CD4-positive, alpha-beta T cell (primary cell): ENCODE measurements at regions not wholly inside any gene's neighbourhood (a gene's known extent, or its start where the extent isn't known, plus 50 kb on each side); places are given as distances from the start of the nearest gene placed in this dataset.

Source experiments
- ATAC-seq: fragments of 200-7000 bp; cut with Tn5 transposase; one replicate; pipeline ENCODE4 v1.10.0; 2022; ENCODE audit warnings: mild to moderate bottlenecking; ENCODE audit not compliant: poor library complexity
- CTCF ChIA-PET: fragments of 350-600 bp; sonication (Branson Sonifier 250); formaldehyde crosslinking; loops from one replicate; lab custom pipeline; 2021; ENCODE audit warnings: antibody characterized with exemption, inconsistent platforms; lab: Charles Lee
- POLR2A ChIA-PET: fragments of 350-600 bp; sonication (Branson Sonifier 250); formaldehyde crosslinking; loops from one replicate; lab custom pipeline; 2021; ENCODE audit warnings: antibody characterized with exemption, inconsistent platforms; lab: Charles Lee
- DNase-seq, 14 experiments: peaks; one replicate each; pipeline ENCODE4 v3.0.0-alpha.2; 2013 to 2020; ENCODE audit warnings: mixed read lengths in 2 of 14
- H3K27ac ChIP-seq, 2 donors: one replicate each; pipeline versions ENCODE4 v1.5.1 to v1.7.0; 2013; ENCODE audit warnings: low read length in 2 of 2, low read depth in 1 of 2, mild to moderate bottlenecking in 1 of 2
- H3K27me3 ChIP-seq, 2 experiments: 1 replicate in 1 of 2; 2 replicates in 1 of 2; pipeline versions ENCODE4 v1.6.1 to v1.7.0; 2013; ENCODE audit warnings: low read length in 2 of 2, control low read depth in 1 of 2, mild to moderate bottlenecking in 1 of 2, moderate library complexity in 1 of 2; ENCODE audit not compliant: insufficient read depth in 2 of 2, control insufficient read depth in 1 of 2
- H3K36me3 ChIP-seq: one replicate; pipeline ENCODE4 v1.6.1; 2013; ENCODE audit warnings: low read length, control low read depth; ENCODE audit not compliant: insufficient read depth
- H3K4me1 ChIP-seq: one replicate; pipeline ENCODE4 v1.6.1; 2013; ENCODE audit warnings: low read length, control low read depth; ENCODE audit not compliant: insufficient read depth
- H3K4me3 ChIP-seq: one replicate; pipeline ENCODE4 v1.5.1; 2013; ENCODE audit warnings: mild to moderate bottlenecking, low read length, moderate library complexity
- H3K9me3 ChIP-seq, 2 experiments: 1 replicate in 1 of 2; 2 replicates in 1 of 2; pipeline versions ENCODE4 v1.6.1 to v1.7.0; 2013; ENCODE audit warnings: low read length in 2 of 2, mild to moderate bottlenecking in 2 of 2, control low read depth in 1 of 2, moderate library complexity in 1 of 2; ENCODE audit not compliant: control insufficient read depth in 1 of 2, insufficient read depth in 1 of 2
- H3K27ac Mint-ChIP-seq: one replicate; pipeline ENCODE4 v1.8.0; 2020; ENCODE audit warnings: mixed read lengths
- H3K27me3 Mint-ChIP-seq: one replicate; pipeline ENCODE4 v1.8.0; 2021; ENCODE audit warnings: mixed read lengths
- H3K36me3 Mint-ChIP-seq: one replicate; pipeline ENCODE4 v1.8.0; 2021; ENCODE audit warnings: low read depth, mixed read lengths
- H3K4me1 Mint-ChIP-seq: one replicate; pipeline ENCODE4 v1.8.0; 2021; ENCODE audit warnings: low read depth, mixed read lengths
- H3K4me3 Mint-ChIP-seq: one replicate; pipeline ENCODE4 v1.8.0; 2020; ENCODE audit warnings: mild to moderate bottlenecking, mixed read lengths
- H3K9me3 Mint-ChIP-seq: one replicate; pipeline ENCODE4 v1.8.0; 2020; ENCODE audit warnings: mixed read lengths
- CTCF ChIP-seq: fragments of 200-600 bp; IDR thresholded peaks from one replicate; pipeline ENCODE4 v1.8.0; 2022; ENCODE audit warnings: antibody characterized with exemption, mild to moderate bottlenecking
- intact Hi-C, 2 experiments: fragments of 100-400 bp; cut with DNase I in 1 of 2; cut with micrococcal nuclease in 1 of 2; formaldehyde crosslinking; loops; one replicate each; pipeline versions ENCODE4 v1.15.1 to v1.9.0; 2023 to 2025; cut with DNase I, micrococcal nuclease

GRCh38 chr14:101705733-101706508 is 55.6 kb upstream of the PPP2R5C start:
- H3K36me3 ChIP-seq = no peaks in the 10 kb centered on the region
- peak overlapping the region; percentile 62 to 77 for H3K27ac ChIP-seq
- Mint-ChIP-seq H3K36me3 (no peaks in the 10 kb centered on the region), H3K4me1 (peaks cover 44% of the 10 kb centered on the region), H3K27ac (peak overlapping the region; percentile 92), H3K4me3 (peak overlapping the region; percentile 81), H3K27me3 (no peaks in the 10 kb centered on the region), H3K9me3 (no peaks in the 10 kb centered on the region)
- H3K27me3 ChIP-seq = no peaks in the 10 kb centered on the region
- ATAC-seq = peak; percentile 81
- peak; percentile 49 to 87 (median 66) for DNase-seq
- no peak for TF ChIP-seq CTCF
- no peaks in the 10 kb centered on the region for H3K9me3 ChIP-seq
- H3K4me3 ChIP-seq = peak overlapping the region; percentile 40
- ChIA-PET POLR2A (interaction anchor here (0.6 to 5.2 kb wide), 28 partner anchors 9 to 1628 kb away, joined by 3 to 79 read pairs (median 6); partner anchors contain the start of genes DYNC1H1, EIF5 and PPP2R5C), CTCF (interaction anchor here (0.6 to 3.5 kb wide), 4 partner anchors 16 to 103 kb away, joined by 3 to 72 read pairs (median 22); no protein-coding TSS in a partner anchor)
- peaks cover 47% of the 10 kb centered on the region for H3K4me1 ChIP-seq
- intact Hi-C loops = loop anchor here (2.0 to 10.0 kb wide), 11 partner anchors 33 to 809 kb away; partner anchors contain the start of gene WDR20 (in 1 of the 2)

GRCh38 chr14:101706509-101707067 is 54.9 kb upstream of the PPP2R5C start:
- no peaks in the 10 kb centered on the region for H3K36me3 Mint-ChIP-seq
- Histone ChIP-seq H3K4me1 (peaks cover 52% of the 10 kb centered on the region), H3K27me3 (no peaks in the 10 kb centered on the region), H3K4me3 (no peak overlapping the region), H3K27ac (peak overlapping the region; percentile 62 to 77), H3K36me3 (no peaks in the 10 kb centered on the region), H3K9me3 (no peaks in the 10 kb centered on the region)
- no peak for DNase-seq
- peak overlapping the region; percentile 30 for H3K4me3 Mint-ChIP-seq
- peaks cover 44% of the 10 kb centered on the region for H3K4me1 Mint-ChIP-seq
- H3K27ac Mint-ChIP-seq = peak overlapping the region; percentile 77
- TF ChIP-seq CTCF = no peak
- intact Hi-C loops = loop anchor here (1.0 to 10.0 kb wide), 20 partner anchors 16 to 808 kb away; partner anchors contain the start of gene WDR20 (in 1 of the 2)
- POLR2A ChIA-PET = interaction anchor here (0.5 to 5.2 kb wide), 36 partner anchors 10 to 1627 kb away, joined by 3 to 79 read pairs (median 5); partner anchors contain the start of genes DYNC1H1, EIF5 and PPP2R5C
- CTCF ChIA-PET = interaction anchor here (0.5 to 3.5 kb wide), 34 partner anchors 9 to 613 kb away, joined by 3 to 72 read pairs (median 4); partner anchors contain the start of gene ZNF839
- ATAC-seq = no peak
- no peaks in the 10 kb centered on the region for H3K9me3 Mint-ChIP-seq
- H3K27me3 Mint-ChIP-seq = no peaks in the 10 kb centered on the region

- CTCF ChIA-PET = interaction anchor here (0.5 to 3.5 kb wide), 33 partner anchors 10 to 613 kb away, joined by 3 to 72 read pairs (median 4); partner anchors contain the start of gene ZNF839
- Mint-ChIP-seq H3K36me3 (no peaks in the 10 kb centered on the region), H3K4me1 (peaks cover 44% of the 10 kb centered on the region), H3K9me3 (no peaks in the 10 kb centered on the region), H3K4me3 (peak overlapping the region; percentile 30), H3K27me3 (no peaks in the 10 kb centered on the region), H3K27ac (peak overlapping the region; percentile 77)
- ATAC-seq (peak; percentile 64), DNase-seq (peak in 13 of 14 experiments; percentile 39 to 93 (median 55))
- Histone ChIP-seq H3K4me1 (peaks cover 52% of the 10 kb centered on the region), H3K9me3 (no peaks in the 10 kb centered on the region), H3K36me3 (no peaks in the 10 kb centered on the region), H3K27ac (peak overlapping the region in 1 of 2 donors; percentile 62), H3K4me3 (peak overlapping the region; percentile 17), H3K27me3 (no peaks in the 10 kb centered on the region)
- TF ChIP-seq CTCF = peak; percentile 87
- POLR2A ChIA-PET = interaction anchor here (0.5 to 5.2 kb wide), 29 partner anchors 14 to 1627 kb away, joined by 3 to 79 read pairs (median 5); partner anchors contain the start of genes DYNC1H1, EIF5 and PPP2R5C
- intact Hi-C loops = loop anchor here (1.0 to 10.0 kb wide), 20 partner anchors 15 to 808 kb away; partner anchors contain the start of gene WDR20 (in 1 of the 2)
Measured at GRCh38 chr14:101707068-101707842, 54.3 kb upstream of the PPP2R5C start.
